T-helper 2 cell treated with Interferon-gamma antibody and Interleukin-4, amounts not matched to agents 5 μg/mL and 100 μg/mL, for 36 hours (primary cell): ENCODE measurements at regions not wholly inside any gene's neighbourhood (a gene's known extent, or its start where the extent isn't known, plus 50 kb on each side); places are given as distances from the start of the nearest gene placed in this dataset.

ENCODE experiments used
- DNase-seq: peaks from one replicate; pipeline ENCODE4 v3.0.0; 2021; ENCODE audit warnings: low spot score
- H3K27ac Mint-ChIP-seq: one replicate; pipeline ENCODE4 v1.8.0; 2021; ENCODE audit warnings: mild to moderate bottlenecking, mixed read lengths
- H3K27me3 Mint-ChIP-seq: one replicate; pipeline ENCODE4 v1.8.0; 2021; ENCODE audit warnings: low read depth, mixed read lengths
- H3K36me3 Mint-ChIP-seq: one replicate; pipeline ENCODE4 v1.8.0; 2021; ENCODE audit warnings: low read depth, mixed read lengths
- H3K4me1 Mint-ChIP-seq: one replicate; pipeline ENCODE4 v1.8.0; 2021; ENCODE audit warnings: low read depth, mixed read lengths
- H3K4me3 Mint-ChIP-seq: one replicate; pipeline ENCODE4 v1.8.0; 2022; ENCODE audit warnings: mild to moderate bottlenecking, moderate library complexity, mixed read lengths
- H3K9me3 Mint-ChIP-seq: one replicate; pipeline ENCODE4 v1.8.0; 2021; ENCODE audit warnings: mixed read lengths

- no peak for DNase-seq
- Mint-ChIP-seq H3K9me3 (no peaks in the 10 kb centered on the region), H3K36me3 (no peaks in the 10 kb centered on the region), H3K4me3 (no peak overlapping the region), H3K27ac (no peak overlapping the region), H3K4me1 (peaks cover 2% of the 10 kb centered on the region), H3K27me3 (no peaks in the 10 kb centered on the region)
These were observed 95.7 kb upstream of the MAOA start for GRCh38 chrX:43560247-43560946.

- no peak for DNase-seq
- H3K4me1 Mint-ChIP-seq, result peaks cover 2% of the 10 kb centered on the region
- no peaks in the 10 kb centered on the region for H3K9me3 Mint-ChIP-seq
- no peak overlapping the region for H3K4me3 Mint-ChIP-seq
- no peak overlapping the region for H3K27ac Mint-ChIP-seq
- peaks cover 2% of the 10 kb centered on the region for H3K27me3 Mint-ChIP-seq
- no peaks in the 10 kb centered on the region for H3K36me3 Mint-ChIP-seq
These were observed 93.7 kb upstream of the MAOA start for GRCh38 chrX:43562372-43562771.

GRCh38 chrX:43564953-43565352 is 91.1 kb upstream of the MAOA start:
- no peak for DNase-seq
- Mint-ChIP-seq H3K4me3 (no peak overlapping the region), H3K27ac (no peak overlapping the region), H3K36me3 (no peaks in the 10 kb centered on the region), H3K9me3 (no peaks in the 10 kb centered on the region), H3K4me1 (no peaks in the 10 kb centered on the region), H3K27me3 (peaks cover 2% of the 10 kb centered on the region)

GRCh38 chrX:43566170-43566569 is 89.9 kb upstream of the MAOA start:
- H3K27me3 Mint-ChIP-seq, result peaks cover 2% of the 10 kb centered on the region
- H3K4me3 Mint-ChIP-seq, result no peak overlapping the region
- DNase-seq, result no peak
- H3K4me1 Mint-ChIP-seq, result no peaks in the 10 kb centered on the region
- no peaks in the 10 kb centered on the region for H3K9me3 Mint-ChIP-seq
- H3K27ac Mint-ChIP-seq, result no peak overlapping the region
- no peaks in the 10 kb centered on the region for H3K36me3 Mint-ChIP-seq

- Mint-ChIP-seq H3K27ac (no peak overlapping the region), H3K9me3 (no peaks in the 10 kb centered on the region), H3K27me3 (no peaks in the 10 kb centered on the region), H3K36me3 (no peaks in the 10 kb centered on the region), H3K4me3 (no peak overlapping the region), H3K4me1 (peaks cover 8% of the 10 kb centered on the region)
- DNase-seq, result no peak
These were observed 82.6 kb upstream of the MAOA start for GRCh38 chrX:43573441-43574015.

GRCh38 chrX:43580621-43581020 is 75.5 kb upstream of the MAOA start:
- Mint-ChIP-seq H3K27me3 (no peaks in the 10 kb centered on the region), H3K27ac (no peak overlapping the region), H3K36me3 (no peaks in the 10 kb centered on the region), H3K4me3 (no peak overlapping the region), H3K4me1 (peaks cover 13% of the 10 kb centered on the region), H3K9me3 (no peaks in the 10 kb centered on the region)
- no peak for DNase-seq

GRCh38 chrX:43581167-43581566 is 74.9 kb upstream of the MAOA start:
- Mint-ChIP-seq H3K36me3 (no peaks in the 10 kb centered on the region), H3K4me1 (peaks cover 13% of the 10 kb centered on the region), H3K27ac (no peak overlapping the region), H3K4me3 (no peak overlapping the region), H3K9me3 (no peaks in the 10 kb centered on the region), H3K27me3 (no peaks in the 10 kb centered on the region)
- no peak for DNase-seq

GRCh38 chrX:43581888-43582539 is 74.1 kb upstream of the MAOA start:
- no peaks in the 10 kb centered on the region for H3K36me3 Mint-ChIP-seq
- no peaks in the 10 kb centered on the region for H3K27me3 Mint-ChIP-seq
- H3K9me3 Mint-ChIP-seq, result no peaks in the 10 kb centered on the region
- DNase-seq, result no peak
- H3K27ac Mint-ChIP-seq, result no peak overlapping the region
- no peak overlapping the region for H3K4me3 Mint-ChIP-seq
- H3K4me1 Mint-ChIP-seq, result peaks cover 12% of the 10 kb centered on the region

- no peak for DNase-seq
- H3K27me3 Mint-ChIP-seq, result no peaks in the 10 kb centered on the region
- H3K9me3 Mint-ChIP-seq, result no peaks in the 10 kb centered on the region
- H3K36me3 Mint-ChIP-seq, result no peaks in the 10 kb centered on the region
- no peak overlapping the region for H3K27ac Mint-ChIP-seq
- no peak overlapping the region for H3K4me3 Mint-ChIP-seq
- peaks cover 9% of the 10 kb centered on the region for H3K4me1 Mint-ChIP-seq
These were observed 73.6 kb upstream of the MAOA start for GRCh38 chrX:43582540-43582913.

- Mint-ChIP-seq H3K9me3 (no peaks in the 10 kb centered on the region), H3K27me3 (no peaks in the 10 kb centered on the region)
These were observed 70.2 kb upstream of the MAOA start for GRCh38 chrX:43585922-43586321.

GRCh38 chrX:43586830-43587229 is 69.3 kb upstream of the MAOA start:
- H3K36me3 Mint-ChIP-seq, result peaks cover 5% of the 10 kb centered on the region
- H3K4me3 Mint-ChIP-seq, result no peak overlapping the region
- no peak for DNase-seq
- no peaks in the 10 kb centered on the region for H3K4me1 Mint-ChIP-seq
- no peaks in the 10 kb centered on the region for H3K27me3 Mint-ChIP-seq
- no peak overlapping the region for H3K27ac Mint-ChIP-seq
- H3K9me3 Mint-ChIP-seq, result no peaks in the 10 kb centered on the region

More at GRCh38 chrX:43585922-43586321, 70.2 kb upstream of the MAOA start:
- no peak overlapping the region for H3K4me3 Mint-ChIP-seq
- no peak for DNase-seq
- H3K27ac Mint-ChIP-seq, result no peak overlapping the region
- H3K4me1 Mint-ChIP-seq, result no peaks in the 10 kb centered on the region
- peaks cover 2% of the 10 kb centered on the region for H3K36me3 Mint-ChIP-seq

- no peaks in the 10 kb centered on the region for H3K27me3 Mint-ChIP-seq
- no peaks in the 10 kb centered on the region for H3K4me1 Mint-ChIP-seq
- H3K4me3 Mint-ChIP-seq, result no peak overlapping the region
- H3K27ac Mint-ChIP-seq, result no peak overlapping the region
- peaks cover 5% of the 10 kb centered on the region for H3K36me3 Mint-ChIP-seq
- no peak for DNase-seq
- no peaks in the 10 kb centered on the region for H3K9me3 Mint-ChIP-seq
These were observed 66.4 kb upstream of the MAOA start for GRCh38 chrX:43589735-43590134.

- no peak for DNase-seq
- H3K9me3 Mint-ChIP-seq, result no peaks in the 10 kb centered on the region
- H3K4me1 Mint-ChIP-seq, result no peaks in the 10 kb centered on the region
- H3K27me3 Mint-ChIP-seq, result no peaks in the 10 kb centered on the region
- H3K4me3 Mint-ChIP-seq, result no peak overlapping the region
- no peak overlapping the region for H3K27ac Mint-ChIP-seq
- peaks cover 5% of the 10 kb centered on the region for H3K36me3 Mint-ChIP-seq
These were observed 65.9 kb upstream of the MAOA start for GRCh38 chrX:43590150-43590549.

- H3K4me3 Mint-ChIP-seq, result no peak overlapping the region
- no peaks in the 10 kb centered on the region for H3K27me3 Mint-ChIP-seq
- no peaks in the 10 kb centered on the region for H3K9me3 Mint-ChIP-seq
- H3K27ac Mint-ChIP-seq, result no peak overlapping the region
- H3K36me3 Mint-ChIP-seq, result peaks cover 5% of the 10 kb centered on the region
- peaks cover 4% of the 10 kb centered on the region for H3K4me1 Mint-ChIP-seq
- no peak for DNase-seq
These were observed 63.5 kb upstream of the MAOA start for GRCh38 chrX:43592597-43592996.
